Fibroblast of the conjunctiva (primary cell): ENCODE measurements at regions not wholly inside any gene's neighbourhood (a gene's known extent, or its start where the extent isn't known, plus 50 kb on each side); places are given as distances from the start of the nearest gene placed in this dataset.

Experiments
- DNase-seq: peaks from one replicate; pipeline ENCODE4 v3.0.0-alpha.2; 2010; ENCODE audit warnings: low read depth

GRCh38 chr3:182078316-182078715 lies 366.6 kb downstream of the SOX2 start:
- no peak for DNase-seq

DNA sequence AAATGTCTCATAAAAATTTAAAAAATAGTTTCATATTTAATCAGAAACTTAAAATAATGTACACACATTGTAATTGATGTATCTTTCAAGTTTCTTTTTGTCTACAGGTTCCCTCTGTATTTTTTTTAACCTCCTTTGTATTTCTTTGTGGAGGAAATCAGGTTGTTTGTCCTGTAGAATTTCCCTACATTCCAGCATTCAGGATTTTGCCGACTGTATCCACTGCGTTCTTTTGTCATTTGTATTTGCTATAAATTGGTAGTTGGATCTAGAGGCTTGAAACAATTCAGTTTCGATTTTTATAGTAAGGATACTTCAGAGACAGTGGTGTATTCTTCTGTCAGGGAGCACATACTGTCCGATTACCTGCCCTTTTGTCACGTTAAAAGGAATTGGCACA lies 367.2 kb downstream of the SOX2 start:
- no peak for DNase-seq

DNA sequence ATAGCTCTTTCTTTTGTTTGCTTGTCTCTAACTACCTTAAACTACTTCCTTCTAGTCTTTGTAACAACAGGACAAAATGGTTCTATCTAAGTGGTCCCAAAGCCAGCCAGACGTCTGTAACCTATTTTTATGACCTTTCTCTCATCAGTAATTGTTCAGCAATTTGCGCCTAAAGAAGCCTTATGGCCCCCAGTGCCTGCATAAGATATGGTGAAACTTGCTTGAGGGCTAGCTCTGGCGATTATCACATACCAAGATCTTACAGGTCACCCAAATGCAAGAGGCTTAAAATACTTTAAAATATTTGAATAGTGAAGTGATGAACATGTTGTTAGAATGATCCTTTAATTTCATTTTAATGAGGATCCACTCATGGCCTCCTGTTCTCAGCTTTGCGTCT lies 369.4 kb downstream of the SOX2 start:
- DNase-seq, result no peak

GRCh38 chr3:182083112-182083511 lies 371.4 kb downstream of the SOX2 start:
- DNase-seq, result no peak

DNA sequence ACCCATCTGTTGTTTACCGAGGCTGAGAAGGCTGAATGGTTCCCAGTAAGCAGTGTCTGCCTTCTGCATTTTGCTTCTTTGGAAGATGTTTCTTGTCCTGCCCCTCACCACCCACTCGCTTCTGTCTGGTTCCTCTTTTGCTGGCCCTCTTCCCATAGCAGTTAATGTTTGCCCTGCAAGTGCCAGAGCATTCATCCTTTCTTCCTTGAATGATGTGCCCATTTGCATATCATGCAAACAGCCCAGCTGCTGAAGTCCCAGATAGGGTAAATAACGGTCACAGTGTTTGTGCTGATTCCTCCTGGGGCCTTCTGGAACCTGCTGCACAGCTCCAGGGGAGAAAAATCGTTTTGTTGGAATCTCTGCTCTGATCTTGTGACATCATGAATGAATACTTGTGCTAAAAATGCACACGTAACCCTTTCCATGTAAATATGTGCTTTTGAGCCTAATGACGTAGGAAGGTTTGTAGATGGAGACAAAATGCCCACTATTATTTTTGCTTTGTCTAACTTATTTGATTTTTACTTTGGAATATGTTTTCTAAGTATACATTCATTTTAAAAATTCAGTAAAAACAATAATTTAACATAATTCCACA lies 381.0 kb downstream of the SOX2 start:
- no peak for DNase-seq

- no peak for DNase-seq
Observed at GRCh38 chr3:182094321-182094720, 382.6 kb downstream of the SOX2 start.

DNA sequence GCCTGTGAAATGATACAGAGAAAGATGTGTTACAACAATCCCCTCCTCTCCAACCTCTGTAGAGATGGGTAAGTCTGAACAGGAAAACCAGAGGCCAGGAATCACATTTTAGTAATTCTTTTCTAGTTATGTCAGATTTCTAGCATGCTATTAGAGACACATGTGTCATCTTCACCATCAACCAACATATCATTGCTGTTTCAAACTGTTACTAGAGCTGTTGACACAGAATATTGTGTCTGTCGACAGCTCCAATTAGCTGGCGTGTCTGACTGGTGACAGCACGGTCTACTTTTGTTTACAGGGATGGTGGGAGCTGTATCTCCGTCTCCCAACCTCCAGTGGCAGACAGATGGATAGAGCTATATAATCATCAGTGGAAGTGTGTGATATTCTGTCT lies 393.2 kb downstream of the SOX2 start:
- no peak for DNase-seq

- DNase-seq, result no peak
Observed at GRCh38 chr3:182105875-182106274, 394.1 kb downstream of the SOX2 start.

GRCh38 chr3:182108371-182108770 lies 396.6 kb downstream of the SOX2 start:
- no peak for DNase-seq

DNA sequence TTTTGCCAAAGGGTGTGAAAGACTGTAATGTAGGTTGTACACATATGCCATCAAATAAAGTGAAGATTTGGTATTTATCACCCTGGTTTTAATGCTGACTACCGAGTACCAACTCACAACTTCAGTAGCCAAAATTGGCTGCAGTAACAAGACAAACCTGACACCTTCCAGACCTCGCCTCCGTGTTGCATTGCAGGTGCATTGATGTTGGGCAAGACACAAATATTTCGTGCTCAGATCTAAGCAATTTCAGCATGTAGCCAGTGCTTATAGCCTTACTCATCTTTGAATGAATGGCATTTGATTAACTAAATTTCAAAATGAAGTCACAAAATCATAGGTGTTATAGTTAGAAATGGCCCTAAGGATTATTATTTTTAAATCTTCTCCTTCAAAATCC lies 400.2 kb downstream of the SOX2 start:
- no peak for DNase-seq

DNA sequence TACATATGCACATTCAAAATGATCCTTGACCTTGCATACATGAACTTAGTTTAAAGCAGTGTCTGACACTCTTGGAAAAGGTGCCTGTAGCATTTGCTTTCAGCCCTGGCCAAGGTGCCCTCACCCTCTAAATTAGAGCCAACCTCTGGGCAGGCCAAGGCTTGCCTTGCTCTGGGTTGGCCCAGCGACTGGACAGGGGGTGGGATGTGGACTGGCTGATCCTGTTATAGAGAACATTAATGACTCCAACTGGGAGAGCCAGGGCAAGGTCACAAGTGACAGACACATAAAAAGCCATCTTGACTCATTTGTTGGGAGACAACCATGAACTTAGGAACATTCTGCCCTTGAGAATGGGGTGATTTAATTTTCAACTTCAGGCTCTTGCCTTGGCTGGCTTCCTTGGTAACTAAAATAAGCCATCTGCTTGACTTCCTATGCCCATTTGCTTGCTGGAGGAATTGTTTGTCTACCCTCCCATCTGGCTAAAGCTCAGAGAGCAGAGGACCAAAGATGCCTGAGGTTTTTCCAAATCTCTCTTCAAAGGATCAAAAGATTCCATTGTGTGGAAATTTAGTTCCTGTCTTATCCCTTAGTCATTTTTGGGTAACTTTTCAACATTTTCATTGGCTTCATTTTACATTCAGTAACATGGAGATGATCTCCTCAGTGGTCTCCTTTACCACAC lies 403.7 kb downstream of the SOX2 start:
- no peak for DNase-seq

DNA sequence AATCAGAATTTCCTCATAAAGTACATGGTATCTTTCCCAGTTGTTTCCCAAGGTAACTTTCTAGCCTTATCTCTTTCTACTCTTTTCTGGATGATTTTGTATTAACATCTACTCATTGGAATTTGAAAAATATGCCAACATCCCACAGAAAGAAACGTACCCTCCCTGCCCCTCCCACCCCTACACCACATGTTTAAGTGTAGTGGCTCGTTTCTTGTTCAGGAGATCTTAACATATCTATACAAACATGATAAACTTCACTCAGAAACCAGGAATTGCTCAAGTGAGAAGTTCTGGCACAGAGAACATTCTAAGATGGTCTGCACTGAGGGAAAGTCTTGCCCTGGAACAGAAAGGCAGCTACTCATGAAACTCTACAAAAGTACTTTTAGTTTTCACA lies 404.7 kb downstream of the SOX2 start:
- no peak for DNase-seq

DNA sequence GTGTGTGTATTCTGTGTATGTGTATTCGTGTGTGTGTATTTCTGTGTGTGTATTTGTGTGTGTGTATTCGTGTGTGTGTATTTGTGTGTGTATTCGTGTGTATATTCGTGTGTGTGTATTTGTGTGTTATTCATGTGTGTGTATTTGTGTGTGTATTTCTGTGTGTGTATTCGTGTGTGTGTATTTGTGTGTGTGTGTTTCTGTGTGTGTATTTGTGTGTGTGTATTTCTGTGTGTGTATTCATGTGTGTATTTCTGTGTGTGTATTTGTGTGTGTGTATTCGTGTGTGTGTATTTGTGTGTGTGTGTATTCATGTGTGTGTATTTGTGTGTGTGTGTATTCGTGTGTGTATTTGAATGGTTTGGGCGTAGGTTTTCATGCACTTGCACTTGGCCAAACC lies 405.4 kb downstream of the SOX2 start:
- no peak for DNase-seq

DNA sequence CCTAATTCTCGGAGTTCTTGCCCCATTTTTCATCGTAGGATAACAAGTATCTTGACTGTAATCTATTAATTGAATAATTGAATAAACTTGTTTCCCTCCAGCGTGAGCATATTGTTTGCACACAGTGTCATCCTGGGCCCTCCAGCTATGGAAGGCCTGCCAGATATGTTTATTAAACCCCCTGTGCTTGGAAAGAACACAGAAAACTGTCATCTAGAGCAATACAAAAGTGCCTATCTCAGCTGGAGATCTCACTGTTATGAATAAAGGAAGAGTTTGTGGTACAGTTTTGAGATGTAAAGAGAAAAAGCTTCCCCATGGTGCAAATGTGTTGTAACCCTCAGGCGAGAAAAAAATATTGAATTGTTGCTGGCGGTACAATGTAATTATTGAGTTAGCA lies 405.9 kb downstream of the SOX2 start:
- DNase-seq, result no peak

DNA sequence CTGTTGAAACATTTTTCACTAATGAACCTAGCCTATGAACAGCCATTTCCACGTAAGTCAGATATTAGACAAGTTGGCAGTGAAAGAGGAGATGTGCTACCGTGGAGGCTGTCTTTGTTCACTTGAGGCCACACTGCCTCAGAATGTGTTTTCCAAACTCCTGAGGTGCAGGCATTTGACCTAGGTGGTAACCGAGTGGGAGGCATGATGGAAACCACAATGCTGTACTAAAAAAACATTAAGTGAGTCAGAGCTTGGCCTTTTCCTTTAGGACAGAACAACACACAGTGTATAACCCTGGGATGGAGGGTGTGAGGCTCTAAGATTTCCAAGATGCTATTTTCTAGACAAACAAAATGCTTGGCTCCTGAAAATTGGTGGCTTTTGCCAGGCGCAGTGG lies 406.3 kb downstream of the SOX2 start:
- no peak for DNase-seq

DNA sequence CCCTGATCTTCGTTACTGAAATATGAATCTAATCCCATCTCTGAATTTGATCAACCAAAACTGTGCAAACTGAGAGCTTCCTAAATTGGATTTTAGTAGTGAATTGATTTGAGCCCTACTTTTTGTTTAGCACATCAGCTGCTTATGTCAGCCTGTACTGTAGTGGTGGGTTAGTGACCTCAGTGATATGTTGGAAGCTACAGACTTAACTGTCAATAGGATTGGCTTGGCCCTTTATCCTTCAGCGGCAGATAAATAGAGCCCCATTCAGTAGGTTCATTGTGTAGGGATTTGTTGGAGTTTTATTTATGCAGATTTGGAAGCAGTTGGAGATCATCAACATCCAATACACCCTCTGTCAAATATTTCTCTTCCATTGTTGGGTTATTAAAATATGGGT lies 409.7 kb downstream of the SOX2 start:
- no peak for DNase-seq

DNA sequence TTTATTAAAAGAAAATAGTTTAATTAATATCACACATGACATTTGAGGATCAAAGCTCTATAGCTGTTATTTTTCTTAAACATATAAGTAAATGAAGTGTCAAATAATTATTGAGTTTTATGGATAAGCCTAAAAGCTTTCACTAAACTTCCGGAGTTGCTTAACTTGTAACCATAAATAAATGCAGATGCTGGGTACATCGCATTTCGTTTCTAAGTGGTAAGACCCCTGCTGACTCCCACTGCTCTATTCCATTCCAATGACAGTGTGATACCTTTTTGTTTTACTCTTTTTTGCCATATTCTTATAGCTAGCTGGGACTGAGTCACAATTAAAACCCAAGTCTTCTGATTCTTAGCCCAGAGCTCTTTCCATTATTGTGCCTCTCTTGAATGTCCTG lies 411.1 kb downstream of the SOX2 start:
- no peak for DNase-seq

DNA sequence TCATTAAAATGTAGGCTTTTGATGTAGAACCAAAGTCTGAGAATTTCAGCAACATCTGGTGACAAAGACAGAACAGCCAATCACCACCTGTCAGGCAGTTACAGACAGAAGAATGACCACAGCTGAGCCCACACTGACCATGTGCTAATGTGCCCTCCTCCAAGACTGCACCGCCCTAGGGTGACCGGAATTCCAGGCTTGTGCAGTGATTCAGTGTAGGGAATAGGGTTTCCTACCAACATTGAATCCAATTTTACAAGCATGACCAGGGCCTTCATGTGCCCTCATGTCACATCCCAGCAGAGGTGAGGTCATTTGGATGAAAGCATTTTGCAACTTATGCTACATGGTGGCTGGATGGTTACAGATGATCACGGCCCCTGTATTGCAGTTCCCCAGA lies 412.5 kb downstream of the SOX2 start:
- DNase-seq, result no peak

DNA sequence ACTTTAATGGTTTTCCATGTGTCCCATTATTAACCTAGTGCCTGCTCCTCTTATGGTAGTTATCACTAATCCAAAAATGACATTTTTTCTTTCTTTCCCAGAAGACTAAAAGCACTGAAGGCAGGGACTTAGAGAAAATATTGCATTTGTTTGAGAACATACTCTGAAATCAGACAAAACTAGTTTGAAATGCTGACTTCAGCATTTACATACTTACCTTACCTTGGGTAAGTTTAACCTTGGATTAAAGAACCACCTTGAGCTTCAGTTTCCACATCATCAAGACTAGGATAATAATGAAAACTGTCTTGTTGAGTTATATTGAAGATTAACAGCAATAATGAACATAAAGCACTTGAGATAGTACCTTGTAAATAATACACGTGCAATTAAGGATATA lies 413.0 kb downstream of the SOX2 start:
- DNase-seq, result no peak

GRCh38 chr3:182129740-182130139 lies 418.0 kb downstream of the SOX2 start:
- DNase-seq, result no peak

DNA sequence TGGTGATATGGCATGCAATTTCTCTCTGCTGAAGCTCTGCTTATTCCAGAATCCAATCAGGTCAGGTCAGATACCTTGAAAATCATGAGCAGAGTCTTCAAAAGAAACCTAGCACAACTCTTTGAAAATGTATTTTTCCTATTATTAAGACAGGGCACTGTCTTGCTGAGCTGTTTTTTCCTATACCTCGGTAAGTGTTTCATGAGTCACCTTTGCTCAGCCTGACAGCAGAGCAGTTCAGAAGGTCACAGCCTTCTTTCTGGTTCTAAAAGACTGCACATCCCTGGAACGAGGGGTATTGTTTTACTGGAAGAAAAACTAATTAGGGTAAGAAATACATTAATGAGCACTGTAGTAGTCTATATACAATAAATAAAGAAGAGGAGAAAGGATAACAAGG lies 422.0 kb downstream of the SOX2 start:
- DNase-seq, result no peak

GRCh38 chr3:182135056-182135455 lies 423.3 kb downstream of the SOX2 start:
- no peak for DNase-seq

- DNase-seq, result no peak
Observed at GRCh38 chr3:182136008-182136910, 424.5 kb downstream of the SOX2 start.
